ENCODE measurements at regions not wholly inside any gene's neighbourhood (a gene's known extent, or its start where the extent isn't known, plus 50 kb on each side); places are given as distances from the start of the nearest gene placed in this dataset.

GRCh38 chr3:96416549-96417255 is 397.7 kb upstream of the EPHA6 start:
- H3K27ac ChIP-seq (ENCODE audit: insufficient read depth, low read length), result no peak overlapping the region
- H2AFZ ChIP-seq (ENCODE audit: low read length), result no peak overlapping the region

GRCh38 chr3:96428097-96428496 is 386.3 kb upstream of the EPHA6 start:
- Histone ChIP-seq H3K9me3 (ENCODE audit: control insufficient read depth, insufficient read depth, low read depth, low read length) (no peaks in the 10 kb centered on the region), H3K36me3 (ENCODE audit: control insufficient read depth, insufficient read depth, low read length) (no peaks in the 10 kb centered on the region), H4K20me1 (ENCODE audit: control insufficient read depth, extremely low read depth, insufficient read depth, low read length) (no peaks in the 10 kb centered on the region), H3K27ac (ENCODE audit: insufficient read depth, low read length) (no peak overlapping the region), H3K4me1 (ENCODE audit: control insufficient read depth, extremely low read depth, insufficient read depth, low read length) (no peaks in the 10 kb centered on the region), H3K9ac (ENCODE audit: insufficient read depth, low read length) (no peak overlapping the region), H3K79me2 (ENCODE audit: control insufficient read depth, insufficient read depth, low read length) (no peaks in the 10 kb centered on the region), H3K4me3 (replicated peaks in 1 of 4; ENCODE audit: control extremely low read depth in 1 of 4, insufficient read depth in 1 of 4, low read depth in 3 of 4, low read length in 4 of 4) (no peak overlapping the region), H3K4me2 (ENCODE audit: extremely low read depth, insufficient read depth, low read length) (no peak overlapping the region), H3K27me3 (ENCODE audit: control insufficient read depth, insufficient read depth, low read length) (no peaks in the 10 kb centered on the region), H2AFZ (ENCODE audit: low read length) (no peak overlapping the region)
- no peak for DNase-seq (ENCODE audit: low read depth in 2 of 2)
- no peak for TF ChIP-seq EZH2 (IDR thresholded peaks at IDR 0.05; ENCODE audit: low read length, missing control alignments)
- no peak for TF ChIP-seq CTCF (conservative IDR thresholded peaks at IDR 0.05 in 1 of 2, IDR thresholded peaks at IDR 0.05 in 1 of 2; ENCODE audit: low read depth in 1 of 2, low read length in 2 of 2)

More at GRCh38 chr3:96416549-96417255, 397.7 kb upstream of the EPHA6 start:
- TF ChIP-seq EZH2 (IDR thresholded peaks at IDR 0.05; ENCODE audit: low read length, missing control alignments) (no peak), CTCF (conservative IDR thresholded peaks at IDR 0.05 in 1 of 2, IDR thresholded peaks at IDR 0.05 in 1 of 2; ENCODE audit: low read depth in 1 of 2, low read length in 2 of 2) (no peak)
- Histone ChIP-seq H3K36me3 (ENCODE audit: control insufficient read depth, insufficient read depth, low read length) (no peaks in the 10 kb centered on the region), H3K4me3 (replicated peaks in 1 of 4; ENCODE audit: control extremely low read depth in 1 of 4, insufficient read depth in 1 of 4, low read depth in 3 of 4, low read length in 4 of 4) (no peak overlapping the region), H3K4me2 (ENCODE audit: extremely low read depth, insufficient read depth, low read length) (no peak overlapping the region), H3K27me3 (ENCODE audit: control insufficient read depth, insufficient read depth, low read length) (no peaks in the 10 kb centered on the region), H3K9me3 (ENCODE audit: control insufficient read depth, insufficient read depth, low read depth, low read length) (no peaks in the 10 kb centered on the region), H3K79me2 (ENCODE audit: control insufficient read depth, insufficient read depth, low read length) (no peaks in the 10 kb centered on the region), H3K4me1 (ENCODE audit: control insufficient read depth, extremely low read depth, insufficient read depth, low read length) (no peaks in the 10 kb centered on the region), H3K9ac (ENCODE audit: insufficient read depth, low read length) (no peak overlapping the region), H4K20me1 (ENCODE audit: control insufficient read depth, extremely low read depth, insufficient read depth, low read length) (no peaks in the 10 kb centered on the region)
- DNase-seq (ENCODE audit: low read depth in 2 of 2), result no peak

- H3K4me1 ChIP-seq (ENCODE audit: control insufficient read depth, extremely low read depth, insufficient read depth, low read length), result no peaks in the 10 kb centered on the region
These were observed 384.3 kb upstream of the EPHA6 start for GRCh38 chr3:96430079-96430478.

More at GRCh38 chr3:96430079-96430478, 384.3 kb upstream of the EPHA6 start:
- Histone ChIP-seq H3K79me2 (ENCODE audit: control insufficient read depth, insufficient read depth, low read length) (no peaks in the 10 kb centered on the region), H3K9ac (ENCODE audit: insufficient read depth, low read length) (no peak overlapping the region), H3K9me3 (ENCODE audit: control insufficient read depth, insufficient read depth, low read depth, low read length) (no peaks in the 10 kb centered on the region), H3K4me3 (replicated peaks in 1 of 4; ENCODE audit: control extremely low read depth in 1 of 4, insufficient read depth in 1 of 4, low read depth in 3 of 4, low read length in 4 of 4) (no peak overlapping the region), H2AFZ (ENCODE audit: low read length) (no peak overlapping the region), H3K36me3 (ENCODE audit: control insufficient read depth, insufficient read depth, low read length) (no peaks in the 10 kb centered on the region), H3K4me2 (ENCODE audit: extremely low read depth, insufficient read depth, low read length) (no peak overlapping the region), H3K27ac (ENCODE audit: insufficient read depth, low read length) (no peak overlapping the region), H3K27me3 (ENCODE audit: control insufficient read depth, insufficient read depth, low read length) (no peaks in the 10 kb centered on the region), H4K20me1 (ENCODE audit: control insufficient read depth, extremely low read depth, insufficient read depth, low read length) (no peaks in the 10 kb centered on the region)
- TF ChIP-seq CTCF (conservative IDR thresholded peaks at IDR 0.05 in 1 of 2, IDR thresholded peaks at IDR 0.05 in 1 of 2; ENCODE audit: low read depth in 1 of 2, low read length in 2 of 2), result no peak
- no peak for TF ChIP-seq EZH2 (IDR thresholded peaks at IDR 0.05; ENCODE audit: low read length, missing control alignments)
- no peak for DNase-seq (ENCODE audit: low read depth in 2 of 2)
